OCI-M1 (cell line): ENCODE measurements at regions not wholly inside any gene's neighbourhood (a gene's known extent, or its start where the extent isn't known, plus 50 kb on each side); places are given as distances from the start of the nearest gene placed in this dataset.
"Not testable (repeated sequence)": the region's sequence is repeated elsewhere in the genome, so short reads cannot be mapped to it uniquely, and the experiment has no call there.

Experiments used
- DNase-seq: peaks from one replicate; lab custom pipeline; 2025; lab: John Stamatoyannopoulos, UW

GRCh38 chr3:16708285-16708684 is 103.1 kb upstream of the DAZL start:
- DNase-seq, result no peak

- not testable (repeated sequence) for DNase-seq
Observed at GRCh38 chr3:16711691-16712090, 106.5 kb upstream of the DAZL start.

- no peak for DNase-seq
Observed at GRCh38 chr3:16715281-16715680, 110.1 kb upstream of the DAZL start.

GRCh38 chr3:16719426-16719825 is 114.2 kb upstream of the DAZL start:
- DNase-seq, result no peak

- no peak for DNase-seq
Observed at GRCh38 chr3:16720367-16720940, 115.2 kb upstream of the DAZL start.

GRCh38 chr3:16721494-16721893 is 116.3 kb upstream of the DAZL start:
- no peak for DNase-seq

- DNase-seq, result no peak
Observed at GRCh38 chr3:16723978-16724377, 118.8 kb upstream of the DAZL start.

GRCh38 chr3:16724487-16724886 is 119.3 kb upstream of the DAZL start:
- DNase-seq, result peak; percentile 27

- no peak for DNase-seq
Observed at GRCh38 chr3:16725972-16726371, 120.7 kb upstream of the DAZL start.

- DNase-seq, result no peak
Observed at GRCh38 chr3:16728770-16729745, 123.8 kb upstream of the DAZL start.

GRCh38 chr3:16738451-16738850 is 133.2 kb upstream of the DAZL start:
- no peak for DNase-seq

GRCh38 chr3:16739541-16740105 is 134.4 kb upstream of the DAZL start:
- no peak for DNase-seq

- no peak for DNase-seq
Observed at GRCh38 chr3:16740515-16740914, 135.3 kb upstream of the DAZL start.

GRCh38 chr3:16741103-16741758 is 136.0 kb upstream of the DAZL start:
- DNase-seq, result no peak

GRCh38 chr3:16741890-16742289 is 136.7 kb upstream of the DAZL start:
- no peak for DNase-seq

GRCh38 chr3:16743276-16743675 is 138.1 kb upstream of the DAZL start:
- DNase-seq, result no peak

GRCh38 chr3:16759227-16759903 is 125.4 kb upstream of the PLCL2 start:
- no peak for DNase-seq

- DNase-seq, result no peak
Observed at GRCh38 chr3:16761571-16761970, 123.2 kb upstream of the PLCL2 start.

GRCh38 chr3:16765661-16766060 is 119.1 kb upstream of the PLCL2 start:
- DNase-seq, result no peak

GRCh38 chr3:16767006-16767405 is 117.7 kb upstream of the PLCL2 start:
- no peak for DNase-seq

- DNase-seq, result no peak
Observed at GRCh38 chr3:16768014-16768413, 116.7 kb upstream of the PLCL2 start.

- DNase-seq, result no peak
Observed at GRCh38 chr3:16768956-16769355, 115.8 kb upstream of the PLCL2 start.
